HuH-7 (cell line): ENCODE measurements at regions not wholly inside any gene's neighbourhood (a gene's known extent, or its start where the extent isn't known, plus 50 kb on each side); places are given as distances from the start of the nearest gene placed in this dataset.

Source experiments
- DNase-seq: peaks from one replicate; pipeline ENCODE4 v3.0.0; 2011; ENCODE audit warnings: low spot score

- no peak for DNase-seq
These were observed 333.0 kb upstream of the N4BP1 start for GRCh38 chr16:48942996-48943395.

- DNase-seq, result no peak
These were observed 326.8 kb upstream of the N4BP1 start for GRCh38 chr16:48936811-48937210.

- no peak for DNase-seq
These were observed 322.4 kb upstream of the N4BP1 start for GRCh38 chr16:48932216-48932855.

GRCh38 chr16:48930951-48931553 is 321.1 kb upstream of the N4BP1 start:
- no peak for DNase-seq

- DNase-seq, result no peak
These were observed 309.8 kb upstream of the N4BP1 start for GRCh38 chr16:48919791-48920190.

GRCh38 chr16:48918520-48919258 is 308.7 kb upstream of the N4BP1 start:
- DNase-seq, result no peak

- no peak for DNase-seq
These were observed 306.6 kb upstream of the N4BP1 start for GRCh38 chr16:48916566-48916965.

GRCh38 chr16:48914070-48914469 is 304.1 kb upstream of the N4BP1 start:
- DNase-seq, result no peak

GRCh38 chr16:48913384-48913783 is 303.4 kb upstream of the N4BP1 start:
- DNase-seq, result no peak

GRCh38 chr16:48912360-48912759 is 302.4 kb upstream of the N4BP1 start:
- no peak for DNase-seq

- no peak for DNase-seq
These were observed 301.7 kb upstream of the N4BP1 start for GRCh38 chr16:48911700-48912099.

- no peak for DNase-seq
These were observed 300.2 kb upstream of the N4BP1 start for GRCh38 chr16:48910214-48910613.

- no peak for DNase-seq
These were observed 299.3 kb upstream of the N4BP1 start for GRCh38 chr16:48909231-48909630.

- DNase-seq, result no peak
These were observed 298.1 kb upstream of the N4BP1 start for GRCh38 chr16:48907906-48908634.

- DNase-seq, result no peak
These were observed 295.9 kb upstream of the N4BP1 start for GRCh38 chr16:48905632-48906505.

- no peak for DNase-seq
These were observed 294.4 kb upstream of the N4BP1 start for GRCh38 chr16:48904333-48904732.

- DNase-seq, result no peak
These were observed 293.1 kb upstream of the N4BP1 start for GRCh38 chr16:48903039-48903438.

GRCh38 chr16:48901712-48902374 is 291.9 kb upstream of the N4BP1 start:
- no peak for DNase-seq

- DNase-seq, result no peak
These were observed 289.5 kb upstream of the N4BP1 start for GRCh38 chr16:48899500-48899899.

GRCh38 chr16:48897698-48898205 is 287.8 kb upstream of the N4BP1 start:
- DNase-seq, result no peak

GRCh38 chr16:48895142-48895541 is 285.2 kb upstream of the N4BP1 start:
- DNase-seq, result no peak
